ENCODE measurements at regions not wholly inside any gene's neighbourhood (a gene's known extent, or its start where the extent isn't known, plus 50 kb on each side); places are given as distances from the start of the nearest gene placed in this dataset.

GRCh38 chr4:58935332-58935731 is 1825.1 kb upstream of the IGFBP7 start:
- DNase-seq (ENCODE audit: low read depth), result no peak

GRCh38 chr4:58936436-58936835 is 1826.3 kb upstream of the IGFBP7 start:
- no peak for DNase-seq (ENCODE audit: low read depth)

GRCh38 chr4:58940167-58940566 is 1830.0 kb upstream of the IGFBP7 start:
- no peak for DNase-seq (ENCODE audit: low read depth)

GRCh38 chr4:58941286-58941685 is 1831.1 kb upstream of the IGFBP7 start:
- DNase-seq (ENCODE audit: low read depth), result no peak

- DNase-seq (ENCODE audit: low read depth), result no peak
Observed at GRCh38 chr4:58953575-58953974, 1843.4 kb upstream of the IGFBP7 start.

GRCh38 chr4:58957711-58958110 is 1847.5 kb upstream of the IGFBP7 start:
- DNase-seq (ENCODE audit: low read depth), result no peak

- DNase-seq (ENCODE audit: low read depth), result no peak
Observed at GRCh38 chr4:58961283-58961682, 1851.1 kb upstream of the IGFBP7 start.

GRCh38 chr4:58961925-58962324 is 1851.7 kb upstream of the IGFBP7 start:
- no peak for DNase-seq (ENCODE audit: low read depth)

GRCh38 chr4:58962424-58962823 is 1852.2 kb upstream of the IGFBP7 start:
- no peak for DNase-seq (ENCODE audit: low read depth)

- DNase-seq (ENCODE audit: low read depth), result no peak
Observed at GRCh38 chr4:58981828-58982227, 1871.6 kb upstream of the IGFBP7 start.

- no peak for DNase-seq (ENCODE audit: low read depth)
Observed at GRCh38 chr4:58983887-58984286, 1873.7 kb upstream of the IGFBP7 start.

GRCh38 chr4:59002148-59002547 is 1892.0 kb upstream of the IGFBP7 start:
- no peak for DNase-seq (ENCODE audit: low read depth)

GRCh38 chr4:59024257-59024656 is 1914.1 kb upstream of the IGFBP7 start:
- DNase-seq (ENCODE audit: low read depth), result no peak

GRCh38 chr4:59037812-59038211 is 1927.6 kb upstream of the IGFBP7 start:
- DNase-seq (ENCODE audit: low read depth), result no peak

GRCh38 chr4:59039046-59039445 is 1928.9 kb upstream of the IGFBP7 start:
- DNase-seq (ENCODE audit: low read depth), result no peak

GRCh38 chr4:59044286-59044900 is 1934.2 kb upstream of the IGFBP7 start:
- DNase-seq (ENCODE audit: low read depth), result no peak

GRCh38 chr4:59054086-59054485 is 1943.9 kb upstream of the IGFBP7 start:
- DNase-seq (ENCODE audit: low read depth), result no peak

- no peak for DNase-seq (ENCODE audit: low read depth)
Observed at GRCh38 chr4:59057804-59058203, 1947.6 kb upstream of the IGFBP7 start.

GRCh38 chr4:59058543-59058942 is 1948.4 kb upstream of the IGFBP7 start:
- DNase-seq (ENCODE audit: low read depth), result no peak

GRCh38 chr4:59060002-59060846 is 1950.0 kb upstream of the IGFBP7 start:
- no peak for DNase-seq (ENCODE audit: low read depth)

GRCh38 chr4:59060895-59061294 is 1950.7 kb upstream of the IGFBP7 start:
- DNase-seq (ENCODE audit: low read depth), result no peak

- no peak for DNase-seq (ENCODE audit: low read depth)
Observed at GRCh38 chr4:59063015-59063720, 1953.0 kb upstream of the IGFBP7 start.

Measured in Daoy (cell line).